Suprapubic skin (tissue), 4 donors: ENCODE measurements at regions not wholly inside any gene's neighbourhood (a gene's known extent, or its start where the extent isn't known, plus 50 kb on each side); places are given as distances from the start of the nearest gene placed in this dataset.

Experiments
- EP300 ChIP-seq: sonication (generic); formaldehyde crosslinking; IDR thresholded peaks from one replicate; pipeline ENCODE4 v1.6.1; 2017; ENCODE audit warnings: antibody characterized with exemption
- POLR2A ChIP-seq, 2 donors: fragments of 450-650 bp; IDR thresholded peaks; one replicate each; pipeline ENCODE4 v1.6.1; 2017; ENCODE audit warnings: antibody characterized with exemption in 2 of 2, mild to moderate bottlenecking in 2 of 2, moderate library complexity in 2 of 2
- POLR2AphosphoS5 ChIP-seq, 3 donors: sonication (generic); formaldehyde crosslinking; IDR thresholded peaks; one replicate each; pipeline ENCODE4 v1.6.1; 2017; ENCODE audit warnings: antibody characterized with exemption in 3 of 3
- TF ChIP-seq, protein P1 (sequence below), 2 donors: fragments of 200-600 bp in 1 of 2; fragments of 450-650 bp in 1 of 2; sonication (generic) in 1 of 2; IDR thresholded peaks; one replicate each; pipeline ENCODE4 v1.5.1; 2016 to 2019; ENCODE audit warnings: antibody characterized with exemption in 2 of 2, mild to moderate bottlenecking in 1 of 2, moderate library complexity in 1 of 2

GRCh38 chr18:6591491-6591890 lies 138.0 kb upstream of the ARHGAP28 start:
- TF ChIP-seq, protein P1, sequence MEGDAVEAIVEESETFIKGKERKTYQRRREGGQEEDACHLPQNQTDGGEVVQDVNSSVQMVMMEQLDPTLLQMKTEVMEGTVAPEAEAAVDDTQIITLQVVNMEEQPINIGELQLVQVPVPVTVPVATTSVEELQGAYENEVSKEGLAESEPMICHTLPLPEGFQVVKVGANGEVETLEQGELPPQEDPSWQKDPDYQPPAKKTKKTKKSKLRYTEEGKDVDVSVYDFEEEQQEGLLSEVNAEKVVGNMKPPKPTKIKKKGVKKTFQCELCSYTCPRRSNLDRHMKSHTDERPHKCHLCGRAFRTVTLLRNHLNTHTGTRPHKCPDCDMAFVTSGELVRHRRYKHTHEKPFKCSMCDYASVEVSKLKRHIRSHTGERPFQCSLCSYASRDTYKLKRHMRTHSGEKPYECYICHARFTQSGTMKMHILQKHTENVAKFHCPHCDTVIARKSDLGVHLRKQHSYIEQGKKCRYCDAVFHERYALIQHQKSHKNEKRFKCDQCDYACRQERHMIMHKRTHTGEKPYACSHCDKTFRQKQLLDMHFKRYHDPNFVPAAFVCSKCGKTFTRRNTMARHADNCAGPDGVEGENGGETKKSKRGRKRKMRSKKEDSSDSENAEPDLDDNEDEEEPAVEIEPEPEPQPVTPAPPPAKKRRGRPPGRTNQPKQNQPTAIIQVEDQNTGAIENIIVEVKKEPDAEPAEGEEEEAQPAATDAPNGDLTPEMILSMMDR (IDR thresholded peaks at IDR 0.05): no peak
- TF ChIP-seq POLR2AphosphoS5 (IDR thresholded peaks at IDR 0.05) (no peak), EP300 (no peak), POLR2A (IDR thresholded peaks at IDR 0.05) (no peak)
